Glutamatergic neuron (in vitro differentiated cells): ENCODE measurements at regions not wholly inside any gene's neighbourhood (a gene's known extent, or its start where the extent isn't known, plus 50 kb on each side); places are given as distances from the start of the nearest gene placed in this dataset.

ENCODE experiments used
- DNase-seq: peaks from one replicate; pipeline ENCODE4 v3.0.0; 2022
- H3K27ac Mint-ChIP-seq: one replicate; pipeline ENCODE4 v1.8.0; 2020; ENCODE audit warnings: mild to moderate bottlenecking, mixed read lengths, inconsistent platforms; ENCODE audit not compliant: unreplicated experiment
- H3K27me3 Mint-ChIP-seq: one replicate; pipeline ENCODE4 v1.8.0; 2020; ENCODE audit warnings: mild to moderate bottlenecking, moderate library complexity, mixed read lengths, inconsistent platforms; ENCODE audit not compliant: unreplicated experiment
- H3K36me3 Mint-ChIP-seq: one replicate; pipeline ENCODE4 v1.8.0; 2020; ENCODE audit warnings: mild to moderate bottlenecking, mixed read lengths, inconsistent platforms; ENCODE audit not compliant: unreplicated experiment
- H3K4me1 Mint-ChIP-seq: one replicate; pipeline ENCODE4 v1.8.0; 2020; ENCODE audit warnings: mild to moderate bottlenecking, low read depth, mixed read lengths, inconsistent platforms; ENCODE audit not compliant: unreplicated experiment
- H3K4me3 Mint-ChIP-seq: one replicate; pipeline ENCODE4 v1.8.0; 2020; ENCODE audit warnings: mild to moderate bottlenecking, mixed read lengths, inconsistent platforms; ENCODE audit not compliant: unreplicated experiment
- H3K9me3 Mint-ChIP-seq: one replicate; pipeline ENCODE4 v1.8.0; 2020; ENCODE audit warnings: mild to moderate bottlenecking, moderate library complexity, mixed read lengths, inconsistent platforms; ENCODE audit not compliant: unreplicated experiment
- CTCF ChIP-seq: fragments of 200-600 bp; sonication (generic); IDR thresholded peaks from one replicate; pipeline ENCODE4 v1.5.0; 2021; ENCODE audit not compliant: partially characterized antibody, unreplicated experiment

- Mint-ChIP-seq H3K27me3 (peaks cover 15% of the 10 kb centered on the region), H3K27ac (no peak overlapping the region), H3K4me3 (no peak overlapping the region), H3K36me3 (peaks cover 13% of the 10 kb centered on the region), H3K9me3 (peaks cover 35% of the 10 kb centered on the region), H3K4me1 (no peaks in the 10 kb centered on the region)
- peak; percentile 51 for DNase-seq
- TF ChIP-seq CTCF = peak; percentile 66
Measured at GRCh38 chr22:49305214-49305965, 522.3 kb downstream of the BRD1 start.

GRCh38 chr22:49303781-49304461 lies 523.8 kb downstream of the BRD1 start:
- no peak for DNase-seq
- peaks cover 15% of the 10 kb centered on the region for H3K27me3 Mint-ChIP-seq
- TF ChIP-seq CTCF = no peak

GRCh38 chr22:49303061-49303735 lies 524.5 kb downstream of the BRD1 start:
- H3K4me3 Mint-ChIP-seq = no peak overlapping the region
- H3K27ac Mint-ChIP-seq = no peak overlapping the region
- H3K4me1 Mint-ChIP-seq = no peaks in the 10 kb centered on the region
- peaks cover 4% of the 10 kb centered on the region for H3K36me3 Mint-ChIP-seq
- no peak for DNase-seq
- H3K9me3 Mint-ChIP-seq = peaks cover 30% of the 10 kb centered on the region
- peaks cover 16% of the 10 kb centered on the region for H3K27me3 Mint-ChIP-seq
- TF ChIP-seq CTCF = no peak

More at GRCh38 chr22:49303781-49304461, 523.8 kb downstream of the BRD1 start:
- H3K36me3 Mint-ChIP-seq = peaks cover 4% of the 10 kb centered on the region
- H3K27ac Mint-ChIP-seq = no peak overlapping the region
- H3K4me1 Mint-ChIP-seq = no peaks in the 10 kb centered on the region
- H3K4me3 Mint-ChIP-seq = no peak overlapping the region
- H3K9me3 Mint-ChIP-seq = peaks cover 30% of the 10 kb centered on the region

- H3K27ac Mint-ChIP-seq = no peak overlapping the region
Measured at GRCh38 chr22:49302530-49302929, 525.1 kb downstream of the BRD1 start.

More at GRCh38 chr22:49302530-49302929, 525.1 kb downstream of the BRD1 start:
- Mint-ChIP-seq H3K27me3 (peaks cover 16% of the 10 kb centered on the region), H3K36me3 (no peaks in the 10 kb centered on the region), H3K9me3 (peaks cover 29% of the 10 kb centered on the region), H3K4me1 (no peaks in the 10 kb centered on the region), H3K4me3 (no peak overlapping the region)
- TF ChIP-seq CTCF = no peak
- no peak for DNase-seq
